ENCODE measurements at regions not wholly inside any gene's neighbourhood (a gene's known extent, or its start where the extent isn't known, plus 50 kb on each side); places are given as distances from the start of the nearest gene placed in this dataset.

DNA sequence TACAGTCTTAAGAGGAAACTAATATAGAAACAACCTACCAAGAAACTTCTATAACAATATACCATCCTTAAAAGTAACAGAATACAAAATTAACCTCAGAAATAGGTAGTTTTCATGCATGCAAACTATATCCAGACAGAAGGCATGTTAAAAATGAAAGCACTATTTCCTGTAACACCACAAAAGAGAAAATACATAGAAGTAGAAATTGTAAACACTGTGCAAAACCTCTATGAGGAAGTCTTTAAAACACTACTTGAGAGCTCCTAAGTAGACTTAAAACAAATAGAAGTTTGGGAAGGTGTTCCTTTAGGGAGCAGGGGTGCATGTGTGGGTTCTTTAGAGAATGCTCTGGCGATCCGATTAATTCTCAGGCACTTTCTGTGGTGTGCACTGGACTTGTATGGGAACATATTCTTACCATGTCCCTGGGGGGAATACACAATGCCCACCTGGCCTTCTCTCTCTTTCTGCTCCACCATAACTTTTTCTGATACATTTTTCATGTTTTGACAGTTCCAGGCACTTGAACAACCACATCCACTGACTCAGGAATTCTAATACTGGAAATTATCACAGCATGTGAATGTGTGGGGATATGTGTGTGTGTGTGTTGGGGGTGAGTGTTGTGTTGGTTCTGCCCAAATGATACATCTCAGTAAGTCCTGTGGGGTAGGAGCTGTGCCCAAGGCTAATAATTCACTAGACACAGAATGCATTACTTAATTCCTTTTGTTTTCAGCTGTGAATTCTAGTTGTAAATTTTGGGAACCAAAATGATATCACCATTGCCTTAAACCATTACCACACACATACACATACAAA, 866.3 kb upstream of the B3GALT2 start:
- no peak for DNase-seq (ENCODE audit: extremely low read depth, low read depth)
- TF ChIP-seq, protein P1, sequence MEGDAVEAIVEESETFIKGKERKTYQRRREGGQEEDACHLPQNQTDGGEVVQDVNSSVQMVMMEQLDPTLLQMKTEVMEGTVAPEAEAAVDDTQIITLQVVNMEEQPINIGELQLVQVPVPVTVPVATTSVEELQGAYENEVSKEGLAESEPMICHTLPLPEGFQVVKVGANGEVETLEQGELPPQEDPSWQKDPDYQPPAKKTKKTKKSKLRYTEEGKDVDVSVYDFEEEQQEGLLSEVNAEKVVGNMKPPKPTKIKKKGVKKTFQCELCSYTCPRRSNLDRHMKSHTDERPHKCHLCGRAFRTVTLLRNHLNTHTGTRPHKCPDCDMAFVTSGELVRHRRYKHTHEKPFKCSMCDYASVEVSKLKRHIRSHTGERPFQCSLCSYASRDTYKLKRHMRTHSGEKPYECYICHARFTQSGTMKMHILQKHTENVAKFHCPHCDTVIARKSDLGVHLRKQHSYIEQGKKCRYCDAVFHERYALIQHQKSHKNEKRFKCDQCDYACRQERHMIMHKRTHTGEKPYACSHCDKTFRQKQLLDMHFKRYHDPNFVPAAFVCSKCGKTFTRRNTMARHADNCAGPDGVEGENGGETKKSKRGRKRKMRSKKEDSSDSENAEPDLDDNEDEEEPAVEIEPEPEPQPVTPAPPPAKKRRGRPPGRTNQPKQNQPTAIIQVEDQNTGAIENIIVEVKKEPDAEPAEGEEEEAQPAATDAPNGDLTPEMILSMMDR (IDR thresholded peaks at IDR 0.05; ENCODE audit: low read depth, low read length): no peak

DNA sequence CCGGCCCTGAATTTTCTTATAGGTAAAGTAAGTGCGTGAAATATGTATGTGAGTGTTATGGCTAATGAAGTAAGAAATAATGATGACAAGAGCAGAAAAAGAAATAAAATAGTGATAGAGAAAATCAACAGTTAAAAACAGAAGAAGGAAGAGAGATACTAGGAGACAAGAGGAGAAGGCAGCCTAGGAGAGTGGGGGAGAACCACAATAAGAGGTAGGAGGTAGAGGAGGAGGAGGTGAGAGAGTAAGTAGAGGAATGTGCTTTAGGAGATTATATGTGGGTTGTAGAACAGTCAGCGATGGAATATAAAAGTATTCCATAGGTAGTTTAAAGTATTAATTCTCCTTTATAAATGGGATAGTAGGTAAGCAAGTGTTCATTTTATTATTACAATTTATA, 861.5 kb upstream of the B3GALT2 start:
- no peak for DNase-seq (ENCODE audit: extremely low read depth, low read depth)
- TF ChIP-seq, protein P1 (IDR thresholded peaks at IDR 0.05; ENCODE audit: low read depth, low read length): no peak

DNA sequence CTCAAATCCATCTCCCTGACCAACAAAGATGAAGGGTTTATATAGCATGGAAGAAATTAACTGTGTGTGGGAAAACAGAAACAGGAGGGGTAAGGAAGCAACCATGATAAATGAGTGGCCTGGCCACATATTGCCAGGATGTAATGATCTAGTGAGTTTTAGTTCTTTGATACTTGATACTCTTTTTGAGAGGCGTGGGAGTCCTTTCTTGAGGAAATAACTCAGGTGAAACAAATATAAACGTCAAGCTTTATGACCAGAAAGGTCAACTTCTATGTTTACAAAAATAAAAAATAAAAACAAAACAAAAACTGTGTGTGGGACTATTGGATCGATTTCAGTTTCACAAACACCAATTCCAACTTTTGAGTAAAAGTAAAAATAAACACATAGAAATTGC, 860.8 kb upstream of the B3GALT2 start:
- no peak for DNase-seq (ENCODE audit: extremely low read depth, low read depth)
- TF ChIP-seq, protein P1 (IDR thresholded peaks at IDR 0.05; ENCODE audit: low read depth, low read length): no peak

DNA sequence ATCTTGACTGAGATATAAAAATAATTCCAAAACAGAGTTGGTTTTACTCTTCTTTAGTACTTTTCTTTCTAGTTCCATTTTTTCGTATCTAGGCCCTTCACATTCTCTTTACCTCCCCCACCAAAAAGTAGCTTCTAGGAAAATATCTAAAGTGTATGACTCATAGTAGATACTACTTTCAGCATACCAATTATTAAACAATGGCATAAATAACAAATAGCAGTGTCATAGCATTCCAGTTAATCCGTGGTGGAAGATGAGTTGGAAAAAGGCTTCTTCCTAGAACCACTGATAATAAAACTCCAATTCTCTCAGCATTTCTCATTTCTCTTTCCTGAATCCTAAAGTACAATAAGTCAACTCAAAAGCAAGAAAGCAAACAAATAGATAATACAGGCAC, 859.0 kb upstream of the B3GALT2 start:
- no peak for DNase-seq (ENCODE audit: extremely low read depth, low read depth)
- TF ChIP-seq, protein P1 (IDR thresholded peaks at IDR 0.05; ENCODE audit: low read depth, low read length): no peak

DNA sequence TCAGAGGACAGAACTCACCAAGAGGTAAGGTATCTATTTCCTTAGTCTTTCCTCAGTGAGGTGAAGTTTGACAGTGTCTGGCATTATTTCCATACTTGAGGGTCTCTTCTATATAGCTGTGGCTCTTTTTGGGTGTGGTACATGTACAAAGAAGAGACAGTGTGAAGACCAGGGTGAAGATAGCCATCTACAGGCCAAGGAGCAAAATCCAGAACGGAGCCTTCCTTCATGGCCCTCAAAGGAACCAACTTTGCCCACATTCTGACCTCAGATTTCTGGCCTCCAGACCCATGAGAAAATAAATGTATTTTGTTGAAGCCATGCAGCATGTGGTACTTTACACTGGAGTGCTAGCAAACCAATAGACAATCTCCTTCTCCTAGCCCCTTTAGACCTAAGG, 858.5 kb upstream of the B3GALT2 start:
- TF ChIP-seq, protein P1 (IDR thresholded peaks at IDR 0.05; ENCODE audit: low read depth, low read length): no peak
- no peak for DNase-seq (ENCODE audit: extremely low read depth, low read depth)

DNA sequence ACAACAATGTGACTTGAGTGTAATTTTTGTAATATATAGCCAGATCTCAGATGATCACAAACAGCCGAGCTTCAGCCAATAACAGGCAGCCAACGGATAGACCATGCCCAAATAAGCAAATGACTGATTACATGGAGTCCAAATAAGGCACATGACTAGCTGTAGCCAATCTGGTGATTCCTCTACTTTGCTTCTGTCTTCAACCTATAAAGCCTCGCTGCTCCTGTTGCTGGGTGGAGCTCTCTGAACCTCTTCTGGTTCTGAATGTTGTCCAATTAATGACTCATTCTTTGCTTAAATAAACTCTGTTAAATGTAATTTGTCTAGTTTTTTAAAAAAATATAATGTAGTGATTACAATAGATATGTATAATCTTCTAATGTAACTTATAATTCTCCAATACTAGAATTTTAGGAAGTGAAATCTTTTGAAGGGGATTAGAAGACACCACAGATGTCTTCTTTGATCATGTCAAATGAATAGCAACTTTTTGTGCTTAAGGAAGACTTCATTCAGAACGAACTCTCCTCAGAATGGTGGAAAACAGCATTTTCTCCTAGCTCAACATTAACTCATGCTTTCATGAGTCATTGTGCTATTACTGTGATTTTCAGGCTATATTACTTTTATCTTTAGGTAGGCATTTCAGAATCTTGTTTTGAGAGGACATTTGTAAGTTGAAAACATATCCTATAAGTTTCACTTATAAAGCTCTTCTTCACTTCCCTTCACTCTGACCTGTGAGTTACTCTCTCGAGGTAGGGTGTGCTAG, 857.8 kb upstream of the B3GALT2 start:
- DNase-seq (ENCODE audit: extremely low read depth, low read depth): no peak
- TF ChIP-seq, protein P1 (IDR thresholded peaks at IDR 0.05; ENCODE audit: low read depth, low read length): no peak

DNA sequence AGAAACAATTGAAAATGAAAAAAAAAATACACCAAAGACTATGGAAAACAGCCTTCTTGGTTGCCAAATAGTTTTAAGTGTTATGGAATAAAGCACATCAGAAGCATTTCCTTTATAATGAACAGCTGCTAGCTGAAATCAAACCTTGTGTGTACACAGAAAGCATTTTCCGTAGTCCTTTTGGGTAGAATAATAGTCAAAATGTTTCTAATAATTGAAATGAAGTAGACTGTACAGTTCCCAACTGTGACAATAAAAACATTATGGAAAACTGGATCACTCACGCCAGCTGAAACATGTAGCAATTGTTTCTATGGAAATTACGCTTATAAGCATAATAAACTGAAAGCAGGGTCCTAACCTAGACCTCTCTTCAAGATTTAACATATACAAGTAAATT, 856.3 kb upstream of the B3GALT2 start:
- DNase-seq (ENCODE audit: extremely low read depth, low read depth): no peak
- TF ChIP-seq, protein P1 (IDR thresholded peaks at IDR 0.05; ENCODE audit: low read depth, low read length): no peak
